NB4 (cell line): ENCODE measurements at regions not wholly inside any gene's neighbourhood (a gene's known extent, or its start where the extent isn't known, plus 50 kb on each side); places are given as distances from the start of the nearest gene placed in this dataset.

Source experiments
- CTCF ChIP-seq: IDR thresholded peaks from one replicate; pipeline ENCODE4 v1.5.1; 2012; ENCODE audit warnings: low read depth, low read length
- MAX ChIP-seq: IDR thresholded peaks from 2 replicates; pipeline ENCODE4 v1.6.1; 2011; ENCODE audit warnings: low read depth, low read length
- POLR2A ChIP-seq: IDR thresholded peaks from 2 replicates; pipeline ENCODE4 v1.6.1; 2011; ENCODE audit warnings: mild to moderate bottlenecking; ENCODE audit not compliant: insufficient read length; ENCODE audit errors: extremely low read depth

- no peak for TF ChIP-seq CTCF
- no peak for TF ChIP-seq MAX
- TF ChIP-seq POLR2A, result no peak
Measured at GRCh38 chr12:97229004-97229403, 233.6 kb upstream of the RMST start.
